Neural progenitor cell (in vitro differentiated cells): ENCODE measurements at regions not wholly inside any gene's neighbourhood (a gene's known extent, or its start where the extent isn't known, plus 50 kb on each side); places are given as distances from the start of the nearest gene placed in this dataset.

Source experiments
- DNase-seq: peaks from one replicate; pipeline ENCODE4 v3.0.0-alpha.2; 2016; ENCODE audit warnings: low spot score
- H2AFZ ChIP-seq: fragments of 200-600 bp; sonication (generic); replicated peaks from 2 replicates; pipeline ENCODE4 v1.6.1; 2016; ENCODE audit warnings: antibody characterized with exemption
- H3F3A ChIP-seq: fragments of 200-600 bp; sonication (generic); 2 replicates; pipeline ENCODE4 v1.6.1; 2016; ENCODE audit warnings: antibody characterized with exemption, low read depth
- H3K27ac ChIP-seq: fragments of 200-600 bp; sonication (generic); 2 replicates; pipeline ENCODE4 v1.5.1; 2016; ENCODE audit warnings: mild to moderate bottlenecking
- H3K27me3 ChIP-seq: fragments of 200-600 bp; sonication (generic); 2 replicates; pipeline ENCODE4 v1.6.1; 2016; ENCODE audit warnings: mild to moderate bottlenecking, moderate library complexity
- H3K36me3 ChIP-seq: fragments of 200-600 bp; sonication (generic); 2 replicates; pipeline ENCODE4 v1.5.1; 2016
- H3K4me1 ChIP-seq: fragments of 200-600 bp; sonication (generic); 2 replicates; pipeline ENCODE4 v1.6.1; 2016; ENCODE audit warnings: mixed run types
- H3K4me2 ChIP-seq: fragments of 200-600 bp; sonication (generic); 2 replicates; pipeline ENCODE4 v1.6.1; 2016
- H3K4me3 ChIP-seq: fragments of 200-600 bp; sonication (generic); 2 replicates; pipeline ENCODE4 v1.5.1; 2016
- H3K79me2 ChIP-seq: fragments of 200-600 bp; sonication (generic); 2 replicates; pipeline ENCODE4 v1.6.1; 2016; ENCODE audit warnings: low read depth
- H3K9ac ChIP-seq: fragments of 200-600 bp; sonication (generic); 2 replicates; pipeline ENCODE4 v1.6.1; 2016
- H3K9me3 ChIP-seq: fragments of 200-600 bp; sonication (generic); 2 replicates; pipeline ENCODE4 v1.5.1; 2016; ENCODE audit warnings: low read depth
- H4K20me1 ChIP-seq: fragments of 200-600 bp; sonication (generic); 2 replicates; pipeline ENCODE4 v1.6.1; 2016; ENCODE audit warnings: low read depth
- H3K27ac Mint-ChIP-seq: 3 replicates; pipeline ENCODE4 v1.8.0; 2021; ENCODE audit warnings: mixed read lengths
- H3K27me3 Mint-ChIP-seq: 2 replicates; pipeline ENCODE4 v1.8.0; 2022; ENCODE audit warnings: low read depth, mild to moderate bottlenecking, inconsistent platforms, moderate library complexity, mixed read lengths; ENCODE audit not compliant: insufficient read depth
- H3K36me3 Mint-ChIP-seq: 3 replicates; pipeline ENCODE4 v1.8.0; 2021; ENCODE audit warnings: mixed read lengths
- H3K4me1 Mint-ChIP-seq: 3 replicates; pipeline ENCODE4 v1.8.0; 2021; ENCODE audit warnings: mixed read lengths
- H3K4me3 Mint-ChIP-seq: 3 replicates; pipeline ENCODE4 v1.8.0; 2021; ENCODE audit warnings: mild to moderate bottlenecking, moderate library complexity, mixed read lengths
- H3K9me3 Mint-ChIP-seq: 3 replicates; pipeline ENCODE4 v1.8.0; 2020; ENCODE audit warnings: mixed read lengths
- EZH2 ChIP-seq: fragments of 200-600 bp; sonication (generic); IDR thresholded peaks from 2 replicates; pipeline ENCODE4 v1.6.1; 2017; ENCODE audit warnings: antibody characterized with exemption, mild to moderate bottlenecking, moderate library complexity
- EZH2phosphoT487 ChIP-seq: fragments of 200-600 bp; sonication (generic); IDR thresholded peaks from 2 replicates; pipeline ENCODE4 v1.6.1; 2017; ENCODE audit warnings: antibody characterized with exemption
- TF ChIP-seq, protein P1 (sequence below): fragments of 200-600 bp; sonication (generic); IDR thresholded peaks from 2 replicates; pipeline ENCODE4 v1.5.1; 2017; ENCODE audit warnings: antibody characterized with exemption, mild to moderate bottlenecking

- Histone ChIP-seq H4K20me1 (no peaks in the 10 kb centered on the region), H3K9me3 (no peaks in the 10 kb centered on the region), H2AFZ (no peak overlapping the region), H3K79me2 (no peaks in the 10 kb centered on the region), H3K36me3 (no peaks in the 10 kb centered on the region), H3K4me2 (no peak overlapping the region), H3K27ac (no peak overlapping the region), H3K4me1 (no peaks in the 10 kb centered on the region), H3K27me3 (no peaks in the 10 kb centered on the region), H3F3A (no peaks in the 10 kb centered on the region), H3K9ac (no peak overlapping the region), H3K4me3 (no peak overlapping the region)
- Mint-ChIP-seq H3K9me3 (peaks cover 2% of the 10 kb centered on the region), H3K4me3 (no peak overlapping the region), H3K27me3 (no peaks in the 10 kb centered on the region), H3K36me3 (no peaks in the 10 kb centered on the region), H3K27ac (no peak overlapping the region), H3K4me1 (peaks cover 3% of the 10 kb centered on the region)
- no peak for TF ChIP-seq EZH2
- TF ChIP-seq, protein P1, sequence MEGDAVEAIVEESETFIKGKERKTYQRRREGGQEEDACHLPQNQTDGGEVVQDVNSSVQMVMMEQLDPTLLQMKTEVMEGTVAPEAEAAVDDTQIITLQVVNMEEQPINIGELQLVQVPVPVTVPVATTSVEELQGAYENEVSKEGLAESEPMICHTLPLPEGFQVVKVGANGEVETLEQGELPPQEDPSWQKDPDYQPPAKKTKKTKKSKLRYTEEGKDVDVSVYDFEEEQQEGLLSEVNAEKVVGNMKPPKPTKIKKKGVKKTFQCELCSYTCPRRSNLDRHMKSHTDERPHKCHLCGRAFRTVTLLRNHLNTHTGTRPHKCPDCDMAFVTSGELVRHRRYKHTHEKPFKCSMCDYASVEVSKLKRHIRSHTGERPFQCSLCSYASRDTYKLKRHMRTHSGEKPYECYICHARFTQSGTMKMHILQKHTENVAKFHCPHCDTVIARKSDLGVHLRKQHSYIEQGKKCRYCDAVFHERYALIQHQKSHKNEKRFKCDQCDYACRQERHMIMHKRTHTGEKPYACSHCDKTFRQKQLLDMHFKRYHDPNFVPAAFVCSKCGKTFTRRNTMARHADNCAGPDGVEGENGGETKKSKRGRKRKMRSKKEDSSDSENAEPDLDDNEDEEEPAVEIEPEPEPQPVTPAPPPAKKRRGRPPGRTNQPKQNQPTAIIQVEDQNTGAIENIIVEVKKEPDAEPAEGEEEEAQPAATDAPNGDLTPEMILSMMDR = no peak
- no peak for TF ChIP-seq EZH2phosphoT487
- DNase-seq = no peak
Observed at GRCh38 chr3:35946854-35947515, 307.7 kb downstream of the ARPP21 start.

DNA sequence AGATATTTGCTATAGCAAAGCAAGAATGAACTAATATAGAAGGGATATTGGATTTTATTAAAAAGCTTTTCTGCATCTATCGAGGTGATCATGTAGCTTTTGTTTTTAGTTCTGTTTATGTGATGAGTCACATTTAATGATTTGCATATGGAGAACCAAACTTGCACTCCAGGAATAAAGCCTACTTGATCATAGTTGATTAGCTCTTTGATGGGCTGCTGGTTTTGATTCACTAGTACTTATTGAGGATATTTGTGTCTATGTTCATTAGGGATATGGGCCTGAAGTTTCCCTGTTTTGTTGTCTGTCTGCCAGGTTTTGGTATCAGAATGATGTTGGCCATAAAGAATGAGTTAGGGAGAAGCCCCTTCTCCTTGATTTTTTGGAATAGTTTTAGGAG, 310.7 kb downstream of the ARPP21 start:
- Histone ChIP-seq H3F3A (no peaks in the 10 kb centered on the region), H3K9me3 (no peaks in the 10 kb centered on the region), H2AFZ (no peak overlapping the region), H3K9ac (no peak overlapping the region), H3K27ac (no peak overlapping the region), H3K36me3 (no peaks in the 10 kb centered on the region), H3K4me1 (no peaks in the 10 kb centered on the region), H4K20me1 (no peaks in the 10 kb centered on the region), H3K4me3 (no peak overlapping the region), H3K79me2 (no peaks in the 10 kb centered on the region), H3K4me2 (no peak overlapping the region), H3K27me3 (no peaks in the 10 kb centered on the region)
- TF ChIP-seq EZH2phosphoT487 = no peak
- TF ChIP-seq EZH2 = no peak
- TF ChIP-seq, protein P1 = no peak
- Mint-ChIP-seq H3K4me3 (no peak overlapping the region), H3K27ac (no peak overlapping the region), H3K4me1 (peaks cover 8% of the 10 kb centered on the region), H3K36me3 (no peaks in the 10 kb centered on the region), H3K27me3 (no peaks in the 10 kb centered on the region), H3K9me3 (peaks cover 2% of the 10 kb centered on the region)
- DNase-seq = no peak

DNA sequence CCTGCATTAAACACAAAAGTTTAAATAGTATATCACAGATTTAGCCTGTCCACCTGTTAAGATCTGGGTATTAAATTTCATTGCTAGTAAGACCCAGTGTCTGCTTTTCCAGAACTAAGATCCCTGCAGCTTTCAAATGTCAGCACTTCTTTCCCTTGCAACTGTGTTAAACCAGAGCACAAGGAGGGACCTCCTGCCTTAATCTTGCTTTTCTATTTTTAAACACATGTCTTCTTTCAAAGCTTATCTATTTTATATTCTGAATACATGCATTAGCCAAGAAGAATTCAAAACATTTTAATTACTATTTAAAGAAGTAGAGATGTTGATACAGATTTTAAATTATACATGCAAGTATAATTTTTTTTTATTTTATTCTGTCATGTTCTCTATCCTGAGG, 315.1 kb downstream of the ARPP21 start:
- Histone ChIP-seq H3K27ac (no peak overlapping the region), H3K36me3 (no peaks in the 10 kb centered on the region)
- no peaks in the 10 kb centered on the region for H3K27me3 Mint-ChIP-seq

More for the DNA sequence above, 315.1 kb downstream of the ARPP21 start:
- Histone ChIP-seq H3K4me2 (no peak overlapping the region), H3K79me2 (no peaks in the 10 kb centered on the region), H3K9me3 (no peaks in the 10 kb centered on the region), H3K4me1 (no peaks in the 10 kb centered on the region), H3K27me3 (no peaks in the 10 kb centered on the region), H3K9ac (no peak overlapping the region), H3F3A (no peaks in the 10 kb centered on the region), H4K20me1 (no peaks in the 10 kb centered on the region), H3K4me3 (no peak overlapping the region), H2AFZ (no peak overlapping the region)
- no peak for TF ChIP-seq EZH2
- TF ChIP-seq, protein P1 = no peak
- no peak for TF ChIP-seq EZH2phosphoT487
- no peaks in the 10 kb centered on the region for H3K36me3 Mint-ChIP-seq
- H3K9me3 Mint-ChIP-seq = peaks cover 9% of the 10 kb centered on the region
- no peak overlapping the region for H3K27ac Mint-ChIP-seq
- DNase-seq = no peak
- H3K4me3 Mint-ChIP-seq = no peak overlapping the region
- peaks cover 5% of the 10 kb centered on the region for H3K4me1 Mint-ChIP-seq
